NCI-H510A treated with DMSO at 0.1 percent for 48 hours (cell line): ENCODE measurements at regions not wholly inside any gene's neighbourhood (a gene's known extent, or its start where the extent isn't known, plus 50 kb on each side); places are given as distances from the start of the nearest gene placed in this dataset.
"Not testable (repeated sequence)": the region's sequence is repeated elsewhere in the genome, so short reads cannot be mapped to it uniquely, and the experiment has no call there.

ENCODE experiments used
- DNase-seq: peaks from one replicate; lab custom pipeline; 2025; lab: John Stamatoyannopoulos, UW

DNA sequence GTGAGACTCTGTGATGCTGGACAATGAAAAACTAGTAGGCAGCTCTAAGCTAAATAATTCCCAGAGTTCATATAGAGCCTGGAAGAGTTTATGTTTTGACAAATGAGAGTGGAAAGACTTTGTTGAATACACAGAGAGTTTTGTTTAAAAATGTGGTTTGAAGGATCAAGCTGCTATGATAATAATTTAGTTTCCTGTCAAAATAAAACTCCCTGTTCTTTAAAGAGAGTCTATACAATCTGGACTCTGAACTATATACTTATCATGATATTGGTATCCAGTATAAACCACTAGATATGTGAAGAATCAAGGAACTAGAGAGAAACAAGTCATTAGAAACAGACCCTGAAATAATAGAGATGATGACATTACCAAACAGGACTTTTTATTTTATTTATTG, 158.6 kb downstream of the C4orf33 start:
- DNase-seq, result no peak

DNA sequence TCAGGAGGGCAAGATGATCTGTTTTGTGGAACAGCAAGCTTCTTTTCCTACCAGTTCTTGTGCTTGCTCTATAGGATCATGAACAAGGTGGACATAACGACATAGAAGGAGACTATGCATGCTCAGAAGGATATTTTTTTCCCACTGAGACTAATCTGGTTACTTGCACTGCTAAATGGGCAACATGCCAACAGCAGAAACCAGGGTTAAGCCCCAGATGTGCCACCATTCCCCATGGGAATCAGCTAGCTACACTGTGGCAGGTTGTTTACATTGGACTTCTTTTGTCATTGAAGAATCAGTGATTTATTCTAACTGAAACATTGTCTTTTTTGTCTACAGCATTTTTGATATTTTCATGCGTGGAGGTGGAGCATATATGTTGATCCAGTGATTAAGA, 165.6 kb downstream of the C4orf33 start:
- no peak for DNase-seq

- no peak for DNase-seq
These were observed 168.2 kb downstream of the C4orf33 start for GRCh38 chr4:129264008-129264657.

GRCh38 chr4:129278868-129279267, 182.9 kb downstream of the C4orf33 start:
- no peak for DNase-seq

DNA sequence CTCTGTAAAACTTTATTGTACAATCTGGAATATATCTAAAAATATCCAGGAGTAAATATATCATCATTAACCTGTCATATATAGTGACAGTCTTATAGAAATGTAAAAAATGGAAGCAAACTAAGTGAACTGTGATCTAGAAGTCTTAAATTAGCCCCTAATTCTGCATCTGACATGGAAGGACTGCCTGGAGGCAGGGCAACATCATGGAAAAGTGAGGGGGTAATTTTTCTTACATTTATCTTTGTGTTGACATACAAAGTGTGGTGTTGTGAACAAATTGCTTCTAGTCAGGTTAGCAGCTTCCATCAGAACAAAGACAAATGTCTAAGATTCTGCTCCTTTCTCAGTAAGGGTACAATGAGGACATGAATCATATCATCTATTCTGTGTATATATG, 186.3 kb downstream of the C4orf33 start:
- DNase-seq, result no peak

GRCh38 chr4:129292194-129292593, 196.2 kb downstream of the C4orf33 start:
- not testable (repeated sequence) for DNase-seq

DNA sequence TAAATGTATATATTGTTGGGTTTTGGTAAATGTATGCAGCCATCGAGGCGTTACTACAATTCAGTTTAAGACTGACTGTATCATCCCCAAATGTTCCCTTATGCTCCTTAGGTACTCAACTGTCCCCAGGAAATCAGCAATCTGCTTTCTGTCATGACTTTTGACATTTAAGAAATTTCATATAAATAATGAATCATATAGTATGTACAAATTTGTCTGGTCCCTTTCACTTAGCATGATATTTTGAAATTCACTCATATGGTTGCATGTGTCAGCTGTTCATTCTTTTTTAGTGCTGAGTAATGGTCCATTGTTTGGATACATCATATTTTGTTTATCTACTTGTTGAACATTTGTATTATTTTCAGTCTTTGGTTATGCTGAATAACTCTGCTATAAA, 218.8 kb downstream of the C4orf33 start:
- no peak for DNase-seq

DNA sequence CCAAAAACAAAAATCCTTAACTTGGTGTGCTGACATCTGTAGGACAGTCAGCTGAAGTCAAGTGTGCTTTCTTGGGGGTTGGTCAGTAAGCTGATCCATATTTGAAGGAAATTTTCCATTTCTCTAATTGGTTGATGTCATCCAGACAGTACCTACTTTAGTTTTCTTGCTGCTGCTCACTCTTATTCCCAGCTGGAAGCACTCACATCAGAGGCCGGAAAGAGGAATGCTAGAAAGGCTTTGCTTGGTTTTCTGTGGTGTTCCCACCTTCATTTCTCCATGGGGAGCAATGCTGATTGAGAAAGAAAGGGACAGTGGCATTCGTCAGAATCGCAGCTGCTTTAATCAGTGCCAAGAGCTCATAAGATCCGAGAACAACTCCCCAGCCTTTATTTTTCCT, 227.0 kb downstream of the C4orf33 start:
- DNase-seq, result no peak

DNA sequence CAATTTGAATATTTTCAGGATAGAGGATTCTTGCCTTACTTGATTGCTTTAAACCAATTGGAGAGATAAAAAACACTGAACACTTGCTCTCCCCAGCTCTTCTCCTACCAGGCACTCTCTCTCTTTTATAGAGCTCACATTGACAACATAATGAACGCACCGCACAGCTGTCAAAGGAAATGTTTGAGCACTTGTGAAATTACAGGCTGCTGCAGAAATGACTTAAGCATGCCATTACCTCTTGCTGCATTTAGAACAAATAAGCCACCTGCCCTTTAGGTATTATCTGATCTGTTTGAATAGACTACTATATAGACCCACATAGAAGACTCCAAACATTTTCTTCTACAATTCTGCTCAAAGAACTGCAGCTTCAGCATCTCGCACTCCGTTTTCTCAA, 227.7 kb downstream of the C4orf33 start:
- DNase-seq, result peak; percentile 74

DNA sequence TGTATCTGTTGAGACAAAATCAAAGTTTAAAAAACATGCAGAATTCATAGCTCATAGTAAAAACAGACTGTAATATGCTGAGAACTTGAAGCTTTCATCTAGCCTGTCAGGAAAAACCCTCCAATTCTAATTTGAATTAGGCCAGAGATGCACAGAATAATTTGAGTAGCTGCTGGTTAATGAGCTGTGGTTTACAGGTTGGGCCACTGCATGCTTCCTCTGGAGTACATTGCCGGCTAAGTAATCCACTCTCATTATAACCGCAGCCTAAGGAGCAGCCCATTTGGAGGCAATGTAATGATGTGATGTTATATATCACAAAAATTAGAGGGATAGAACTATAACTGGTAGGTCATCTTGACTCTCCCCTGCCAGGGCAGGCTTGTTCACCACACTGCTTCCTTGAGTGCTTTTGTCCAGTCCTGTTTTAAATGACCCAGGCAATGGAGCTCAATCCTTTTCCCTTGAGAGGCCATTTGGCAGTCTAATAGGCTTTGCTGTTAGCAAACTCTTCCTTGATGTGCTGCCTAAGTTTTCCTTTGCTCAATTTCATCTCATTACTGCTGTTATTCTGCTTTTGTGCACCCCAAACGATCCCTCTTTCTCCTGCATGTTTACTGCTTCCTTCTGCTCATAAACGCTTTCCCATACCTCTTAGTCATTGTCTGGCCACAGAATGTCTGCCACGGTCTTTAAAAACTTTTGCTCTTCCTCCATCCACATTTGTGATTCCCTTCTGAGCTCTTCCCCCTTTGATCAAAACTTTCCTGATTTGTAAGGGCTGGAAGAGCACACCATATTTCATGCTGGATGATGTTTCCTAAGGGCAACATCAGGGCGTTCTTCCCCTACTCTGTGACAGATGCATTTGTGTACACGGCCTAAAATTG, 230.9 kb downstream of the C4orf33 start:
- no peak for DNase-seq

- no peak for DNase-seq
These were observed 231.7 kb downstream of the C4orf33 start for GRCh38 chr4:129327637-129328036.

GRCh38 chr4:129328162-129328561, 232.2 kb downstream of the C4orf33 start:
- DNase-seq, result no peak

DNA sequence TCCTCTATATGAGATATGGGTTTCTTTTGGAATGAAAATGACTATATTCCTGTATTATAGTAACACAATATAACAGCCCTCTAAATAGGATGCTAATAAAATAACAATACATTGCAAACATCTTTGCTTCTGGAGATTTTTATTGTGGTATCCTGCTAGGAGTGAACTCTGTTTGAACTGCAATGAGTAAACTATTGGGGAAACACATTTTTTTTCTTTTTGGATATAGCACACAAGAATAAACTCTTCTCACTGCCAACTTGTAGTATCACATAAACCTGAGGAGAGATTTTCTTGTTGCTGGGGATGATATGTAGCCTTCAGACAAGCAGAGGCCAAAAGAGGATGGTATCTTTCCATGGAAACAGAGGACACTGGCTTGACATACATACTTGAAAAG, 238.2 kb downstream of the C4orf33 start:
- no peak for DNase-seq

DNA sequence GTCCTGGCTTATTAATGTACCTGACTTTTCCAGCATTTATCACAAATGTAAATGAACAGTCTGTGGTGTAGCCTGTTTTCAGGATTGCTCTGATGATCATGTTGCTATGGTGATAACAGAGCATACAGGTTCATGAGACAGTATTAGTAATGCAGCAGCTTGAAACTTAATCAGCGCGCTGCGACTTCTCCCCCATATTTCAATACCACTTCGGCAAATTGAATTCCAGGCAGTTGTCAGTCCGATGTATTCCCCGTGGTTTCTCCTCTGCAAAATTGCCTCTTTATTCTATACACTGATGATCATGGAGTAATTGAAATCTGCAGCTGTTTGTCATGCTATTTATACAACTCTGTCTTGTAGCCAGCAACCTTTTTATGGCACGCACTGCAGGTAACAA, 239.3 kb downstream of the C4orf33 start:
- no peak for DNase-seq

DNA sequence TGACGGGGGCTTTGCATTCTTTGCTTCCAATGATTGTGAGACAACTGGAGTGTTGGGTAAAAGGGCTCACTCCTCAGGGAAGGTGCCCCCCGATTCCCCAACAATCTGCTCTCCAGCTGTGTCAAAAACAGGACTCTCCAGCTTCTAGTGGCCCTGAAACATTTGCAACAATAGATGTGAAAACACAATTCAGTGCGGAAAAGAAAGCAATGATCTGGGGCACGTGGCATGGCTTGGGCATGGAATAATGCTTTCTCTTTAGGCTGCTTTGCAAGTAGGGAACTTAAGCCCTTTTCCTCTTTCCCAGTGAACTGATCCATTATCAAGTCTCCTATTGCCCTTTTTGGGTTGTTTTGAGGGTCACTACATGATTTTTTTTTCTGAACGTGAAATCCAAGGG, 239.9 kb downstream of the C4orf33 start:
- DNase-seq, result peak; percentile 22

DNA sequence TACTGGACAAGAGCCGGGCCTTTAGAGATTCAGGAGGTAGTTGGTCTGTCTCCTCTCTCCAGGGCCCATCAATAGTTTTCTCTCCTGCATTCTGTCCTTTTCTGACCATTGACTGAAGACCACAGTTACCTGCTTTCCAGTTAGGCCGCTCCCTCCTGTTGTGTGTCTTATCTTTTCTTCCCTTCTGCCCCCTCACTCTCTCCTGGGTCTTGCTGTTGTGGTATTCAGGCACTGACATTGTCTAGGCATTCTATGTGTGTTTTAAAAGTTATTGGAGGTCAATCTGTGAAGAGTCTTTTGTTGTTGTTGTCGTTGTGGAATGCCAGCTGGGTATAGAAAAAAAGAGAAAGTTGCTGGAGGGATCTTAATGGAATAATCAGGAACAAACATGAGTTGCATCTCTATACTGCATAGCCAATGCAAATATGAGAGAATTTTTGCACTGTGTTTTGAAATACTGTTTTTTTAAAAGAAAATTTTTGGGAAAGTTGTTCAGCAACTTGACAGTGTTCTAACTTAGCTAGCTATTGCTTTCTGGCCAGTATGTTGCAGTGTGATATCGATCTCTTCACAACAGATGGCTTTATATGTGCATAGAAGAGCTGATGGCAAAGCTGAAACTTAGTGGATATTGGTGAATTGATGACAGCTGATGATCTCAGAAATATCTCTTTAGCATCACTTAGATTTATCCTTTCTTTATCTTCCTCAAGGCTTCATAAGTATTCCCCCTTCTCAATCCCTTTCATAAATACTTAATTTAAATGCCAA, 240.7 kb downstream of the C4orf33 start:
- DNase-seq, result no peak

GRCh38 chr4:129337228-129337620, 241.3 kb downstream of the C4orf33 start:
- DNase-seq, result no peak

DNA sequence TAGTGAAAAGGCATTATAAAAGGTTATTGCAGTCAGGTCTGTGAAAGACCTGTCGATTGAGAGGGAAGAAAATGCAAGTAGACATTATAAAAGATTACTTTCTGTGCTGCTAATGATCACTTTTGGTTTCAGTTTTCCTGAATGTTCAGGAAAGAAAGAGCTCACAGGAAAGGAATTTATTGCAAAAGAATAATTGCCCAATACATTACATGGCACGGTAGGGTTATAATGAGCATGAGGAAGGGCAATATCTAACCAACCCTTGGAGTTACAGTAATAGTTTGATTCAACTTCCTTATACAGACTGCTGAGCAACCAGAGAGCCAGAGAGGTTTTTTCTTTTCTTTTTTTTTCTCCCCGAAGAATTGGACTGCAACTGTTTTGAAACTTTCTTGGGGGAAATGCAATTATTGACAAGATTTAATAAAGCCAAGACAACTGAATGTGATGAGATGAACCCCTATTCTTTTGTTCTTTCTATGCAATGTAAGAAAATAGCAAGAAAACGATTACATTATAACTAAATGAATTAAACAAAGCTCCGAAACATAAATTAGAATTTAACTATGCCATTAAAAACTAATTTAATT, 247.0 kb downstream of the C4orf33 start:
- DNase-seq, result no peak

GRCh38 chr4:129344058-129344457, 248.1 kb downstream of the C4orf33 start:
- DNase-seq, result peak; percentile 47

- no peak for DNase-seq
These were observed 249.7 kb downstream of the C4orf33 start for GRCh38 chr4:129345609-129346008.

- DNase-seq, result no peak
These were observed 250.1 kb downstream of the C4orf33 start for GRCh38 chr4:129346036-129346435.

DNA sequence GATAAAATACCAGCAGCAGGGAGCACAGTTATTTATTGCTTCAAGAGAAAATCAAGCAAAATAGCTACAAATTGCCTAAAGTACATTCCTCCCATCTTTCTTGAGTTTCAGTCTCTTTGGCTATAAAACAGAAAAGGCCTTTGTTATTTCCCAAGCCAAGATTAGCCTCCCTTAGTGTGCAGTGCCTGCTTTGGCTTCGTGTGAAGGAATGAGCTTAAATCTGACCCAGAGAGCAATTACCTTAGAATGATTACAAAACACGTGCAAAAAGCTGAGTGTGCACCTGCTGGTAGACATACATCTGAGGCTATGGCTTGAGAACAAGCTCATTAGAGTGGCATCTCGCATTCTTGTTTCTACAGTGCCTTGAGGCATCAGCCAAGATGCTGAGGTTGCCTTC, 250.8 kb downstream of the C4orf33 start:
- DNase-seq, result no peak
